ENCODE measurements at regions not wholly inside any gene's neighbourhood (a gene's known extent, or its start where the extent isn't known, plus 50 kb on each side); places are given as distances from the start of the nearest gene placed in this dataset.

- no peak for TF ChIP-seq EZH2 (IDR thresholded peaks at IDR 0.05)
- TF ChIP-seq POLR2AphosphoS5 (IDR thresholded peaks at IDR 0.05; ENCODE audit: borderline replicate concordance, low read depth, low read length) = no peak
These were observed 237.1 kb upstream of the POU3F3 start for GRCh38 chr2:104616856-104617255.

All from SK-N-MC (cell line).